Panc1 (cell line): ENCODE measurements at regions not wholly inside any gene's neighbourhood (a gene's known extent, or its start where the extent isn't known, plus 50 kb on each side); places are given as distances from the start of the nearest gene placed in this dataset.

ENCODE experiments used
- CTCF ChIP-seq: fragments of 450-650 bp; IDR thresholded peaks from 2 replicates; pipeline ENCODE4 v1.5.1; 2017; ENCODE audit warnings: mild to moderate bottlenecking
- POLR2AphosphoS5 ChIP-seq: IDR thresholded peaks from 2 replicates; pipeline ENCODE4 v1.6.1; 2012; ENCODE audit warnings: mild to moderate bottlenecking, low read depth, low read length, moderate library complexity
- SIN3A ChIP-seq: IDR thresholded peaks from 2 replicates; pipeline ENCODE4 v1.6.1; 2012; ENCODE audit warnings: low read depth, mild to moderate bottlenecking, low read length, moderate library complexity, borderline replicate concordance; ENCODE audit not compliant: insufficient read depth
- TF ChIP-seq, protein P1 (sequence below), 2 experiments: IDR thresholded peaks; 2 replicates each; pipeline ENCODE4 v1.6.1; 2011 to 2012; ENCODE audit warnings: low read depth in 2 of 2, control low read depth in 1 of 2, low read length in 1 of 2, mild to moderate bottlenecking in 1 of 2, moderate library complexity in 1 of 2; ENCODE audit not compliant: insufficient read depth in 1 of 2

GRCh38 chr9:86443992-86444391 is 89.8 kb upstream of the TUT7 start:
- TF ChIP-seq CTCF: no peak
- TF ChIP-seq, protein P1, sequence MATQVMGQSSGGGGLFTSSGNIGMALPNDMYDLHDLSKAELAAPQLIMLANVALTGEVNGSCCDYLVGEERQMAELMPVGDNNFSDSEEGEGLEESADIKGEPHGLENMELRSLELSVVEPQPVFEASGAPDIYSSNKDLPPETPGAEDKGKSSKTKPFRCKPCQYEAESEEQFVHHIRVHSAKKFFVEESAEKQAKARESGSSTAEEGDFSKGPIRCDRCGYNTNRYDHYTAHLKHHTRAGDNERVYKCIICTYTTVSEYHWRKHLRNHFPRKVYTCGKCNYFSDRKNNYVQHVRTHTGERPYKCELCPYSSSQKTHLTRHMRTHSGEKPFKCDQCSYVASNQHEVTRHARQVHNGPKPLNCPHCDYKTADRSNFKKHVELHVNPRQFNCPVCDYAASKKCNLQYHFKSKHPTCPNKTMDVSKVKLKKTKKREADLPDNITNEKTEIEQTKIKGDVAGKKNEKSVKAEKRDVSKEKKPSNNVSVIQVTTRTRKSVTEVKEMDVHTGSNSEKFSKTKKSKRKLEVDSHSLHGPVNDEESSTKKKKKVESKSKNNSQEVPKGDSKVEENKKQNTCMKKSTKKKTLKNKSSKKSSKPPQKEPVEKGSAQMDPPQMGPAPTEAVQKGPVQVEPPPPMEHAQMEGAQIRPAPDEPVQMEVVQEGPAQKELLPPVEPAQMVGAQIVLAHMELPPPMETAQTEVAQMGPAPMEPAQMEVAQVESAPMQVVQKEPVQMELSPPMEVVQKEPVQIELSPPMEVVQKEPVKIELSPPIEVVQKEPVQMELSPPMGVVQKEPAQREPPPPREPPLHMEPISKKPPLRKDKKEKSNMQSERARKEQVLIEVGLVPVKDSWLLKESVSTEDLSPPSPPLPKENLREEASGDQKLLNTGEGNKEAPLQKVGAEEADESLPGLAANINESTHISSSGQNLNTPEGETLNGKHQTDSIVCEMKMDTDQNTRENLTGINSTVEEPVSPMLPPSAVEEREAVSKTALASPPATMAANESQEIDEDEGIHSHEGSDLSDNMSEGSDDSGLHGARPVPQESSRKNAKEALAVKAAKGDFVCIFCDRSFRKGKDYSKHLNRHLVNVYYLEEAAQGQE (IDR thresholded peaks at IDR 0.05; ENCODE audit: insufficient read depth in 1 of 2, low read depth in 2 of 2, low read length in 1 of 2): no peak
- TF ChIP-seq POLR2AphosphoS5: no peak
- TF ChIP-seq SIN3A: no peak
